ENCODE measurements at regions not wholly inside any gene's neighbourhood (a gene's known extent, or its start where the extent isn't known, plus 50 kb on each side); places are given as distances from the start of the nearest gene placed in this dataset.
"Not testable (repeated sequence)": the region's sequence is repeated elsewhere in the genome, so short reads cannot be mapped to it uniquely, and the experiment has no call there.

- DNase-seq (ENCODE audit: low spot score) = no peak
Observed at GRCh38 chr22:49400136-49400940, 427.3 kb downstream of the BRD1 start.

DNA sequence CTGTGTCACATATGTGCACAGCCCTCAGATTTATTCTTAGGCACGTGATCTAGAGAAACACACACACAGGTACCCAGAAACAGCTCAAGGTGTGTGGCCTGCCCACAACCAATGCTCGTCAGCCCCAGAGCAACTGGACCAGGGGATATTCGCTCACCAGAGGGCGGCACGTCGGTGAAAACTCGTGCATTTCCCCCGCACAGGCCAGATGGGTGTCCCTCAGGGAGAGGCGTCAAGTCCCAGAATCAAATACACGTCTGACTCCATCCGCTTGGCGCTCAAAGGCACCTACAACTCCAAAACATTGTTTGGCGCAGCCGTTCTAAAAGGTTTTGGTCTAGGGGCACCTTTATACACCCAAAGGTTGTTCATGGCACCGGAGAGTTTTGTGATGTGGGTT lies 429.0 kb downstream of the BRD1 start:
- no peak for DNase-seq (ENCODE audit: low spot score)

- DNase-seq (ENCODE audit: low spot score) = no peak
Observed at GRCh38 chr22:49398115-49398514, 429.6 kb downstream of the BRD1 start.

DNA sequence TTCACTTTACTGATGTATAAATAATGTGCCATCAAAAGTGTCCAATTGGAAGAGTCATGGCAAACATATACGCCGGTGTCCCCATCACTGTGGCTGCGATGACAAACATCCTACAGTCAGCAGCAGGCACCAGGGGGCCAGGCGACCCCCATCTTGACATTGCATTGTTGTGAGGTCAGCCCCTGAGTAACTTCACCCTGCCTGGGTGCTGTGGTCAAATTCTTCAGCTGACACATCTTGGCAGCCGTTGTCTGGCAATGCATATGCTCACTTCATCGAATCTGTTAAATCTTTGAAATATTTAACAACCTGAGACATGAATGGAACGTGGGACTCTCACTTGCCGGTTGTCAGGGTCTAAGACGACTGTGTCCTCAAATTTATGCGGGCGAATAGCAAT lies 430.9 kb downstream of the BRD1 start:
- no peak for DNase-seq (ENCODE audit: low spot score)

DNA sequence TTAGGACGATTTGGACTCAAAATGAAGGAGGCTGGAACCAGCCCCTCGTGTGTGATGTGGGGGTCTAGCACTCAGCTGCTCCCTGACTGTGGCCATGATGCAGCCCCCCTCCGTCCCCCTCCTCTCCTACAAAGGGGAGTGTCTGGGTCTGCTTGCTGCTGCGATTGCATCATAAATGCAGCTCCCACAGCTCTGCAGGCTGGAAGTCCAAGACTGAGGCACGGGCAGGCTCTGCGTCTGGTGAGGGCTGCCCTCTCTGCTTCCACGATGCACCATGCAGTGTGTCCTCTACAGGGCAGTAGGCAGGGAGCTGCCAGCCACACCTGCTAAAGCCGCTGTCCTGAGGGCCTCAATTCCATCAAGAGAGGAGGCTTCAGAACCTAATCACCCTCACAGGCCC lies 432.1 kb downstream of the BRD1 start:
- DNase-seq (ENCODE audit: low spot score) = no peak

GRCh38 chr22:49395062-49395461 lies 432.6 kb downstream of the BRD1 start:
- not testable (repeated sequence) for DNase-seq (ENCODE audit: low spot score)

- no peak for DNase-seq (ENCODE audit: low spot score)
Observed at GRCh38 chr22:49394116-49394785, 433.4 kb downstream of the BRD1 start.

DNA sequence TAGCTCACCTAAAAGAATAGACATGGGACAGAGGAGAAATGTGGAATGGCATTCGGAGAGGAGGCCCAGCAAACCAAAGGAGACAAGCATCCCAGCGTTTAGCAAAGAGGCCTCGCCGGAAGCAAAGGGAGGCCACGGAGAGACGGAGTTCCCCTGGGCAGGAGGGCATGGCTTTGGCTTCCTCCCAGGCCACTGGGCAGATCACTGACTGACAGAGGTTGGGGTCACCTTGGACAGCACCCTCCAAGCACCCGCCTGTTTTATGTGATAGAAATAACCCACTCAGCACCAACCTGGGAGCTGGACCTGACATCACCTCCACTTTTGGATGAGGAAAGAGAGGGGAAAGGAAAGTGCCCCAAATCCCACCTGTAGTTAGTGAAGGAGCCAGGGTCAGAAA lies 434.1 kb downstream of the BRD1 start:
- DNase-seq (ENCODE audit: low spot score) = no peak

GRCh38 chr22:49392841-49393510 lies 434.7 kb downstream of the BRD1 start:
- DNase-seq (ENCODE audit: low spot score) = no peak

- no peak for DNase-seq (ENCODE audit: low spot score)
Observed at GRCh38 chr22:49392247-49392646, 435.4 kb downstream of the BRD1 start.

DNA sequence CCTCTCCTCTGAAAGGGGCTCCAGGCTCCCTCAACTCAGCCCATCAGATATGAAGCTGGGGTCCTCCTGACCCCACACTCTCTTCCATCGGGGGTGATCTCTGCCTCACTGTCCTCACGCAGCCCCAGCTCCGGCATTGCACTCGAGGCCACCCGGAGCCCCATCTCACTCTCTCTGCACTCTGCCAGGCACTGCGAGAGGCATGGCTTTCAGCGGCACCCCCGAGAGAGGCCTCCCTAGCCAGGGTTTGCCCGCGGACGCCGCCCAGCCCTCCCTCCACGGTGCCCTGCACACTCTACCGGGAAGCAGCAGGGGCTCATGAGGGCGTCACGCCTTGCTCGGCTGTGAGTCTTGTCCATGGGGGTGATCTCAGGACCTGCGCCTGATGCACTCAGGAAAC lies 436.2 kb downstream of the BRD1 start:
- no peak for DNase-seq (ENCODE audit: low spot score)

GRCh38 chr22:49390954-49391353 lies 436.7 kb downstream of the BRD1 start:
- no peak for DNase-seq (ENCODE audit: low spot score)

- DNase-seq (ENCODE audit: low spot score) = not testable (repeated sequence)
Observed at GRCh38 chr22:49383909-49384308, 443.8 kb downstream of the BRD1 start.

GRCh38 chr22:49382451-49382735 lies 445.3 kb downstream of the BRD1 start:
- no peak for DNase-seq (ENCODE audit: low spot score)

DNA sequence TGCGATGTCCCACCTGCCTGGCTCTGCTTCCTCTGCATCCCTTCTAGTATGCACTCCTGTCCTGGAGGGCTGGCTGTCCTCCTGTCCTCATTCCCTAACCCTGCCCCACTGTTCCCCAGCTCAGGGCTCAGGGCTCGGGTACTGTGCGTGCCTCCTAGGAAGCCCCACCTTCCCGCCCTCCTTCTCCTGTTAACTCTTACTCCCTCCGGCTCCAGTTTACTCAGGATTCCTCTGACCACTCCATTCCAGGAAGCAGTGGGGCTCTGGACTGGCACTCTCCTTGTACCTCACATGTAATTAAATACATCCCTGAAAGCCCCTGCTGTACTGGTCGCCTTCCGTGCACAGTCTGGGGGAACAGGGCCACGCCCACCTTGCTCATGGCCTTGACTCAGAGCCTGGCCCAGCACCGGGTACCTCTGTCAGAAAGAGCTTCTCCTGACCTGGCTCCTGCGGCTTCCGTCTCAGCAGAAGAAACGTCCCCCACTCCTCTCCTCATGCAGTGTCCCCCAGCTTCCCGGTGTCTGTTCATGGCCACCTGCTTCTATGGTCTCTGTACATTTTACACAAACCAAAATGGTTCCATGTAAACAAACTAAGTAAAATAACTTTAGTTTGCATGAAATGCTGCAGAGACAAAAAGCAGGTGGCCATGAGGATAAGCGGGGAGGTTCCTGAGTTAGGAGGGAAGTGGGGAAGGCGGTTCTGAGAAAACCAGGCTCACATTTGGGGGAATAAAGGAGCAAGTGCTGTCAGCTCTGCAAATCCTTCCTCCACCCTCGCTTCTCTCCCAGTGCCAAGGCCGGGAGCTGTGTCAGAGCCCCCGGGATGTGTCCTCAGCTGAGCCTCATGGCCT lies 445.9 kb downstream of the BRD1 start:
- DNase-seq (ENCODE audit: low spot score) = no peak

DNA sequence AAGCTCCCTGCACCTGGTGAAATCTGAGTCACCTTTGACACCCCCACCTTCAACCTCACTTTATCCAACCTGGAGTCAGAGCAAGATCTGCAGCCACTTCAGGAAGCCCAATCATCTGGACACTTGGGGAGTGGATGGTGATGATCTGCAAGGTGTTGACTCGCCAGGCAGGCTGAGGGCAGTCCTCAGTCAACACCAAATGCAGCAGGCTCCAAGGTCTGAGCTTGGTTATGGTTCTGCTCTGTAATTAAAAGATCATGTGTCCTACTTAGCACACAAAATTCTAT lies 446.9 kb downstream of the BRD1 start:
- no peak for DNase-seq (ENCODE audit: low spot score)

DNA sequence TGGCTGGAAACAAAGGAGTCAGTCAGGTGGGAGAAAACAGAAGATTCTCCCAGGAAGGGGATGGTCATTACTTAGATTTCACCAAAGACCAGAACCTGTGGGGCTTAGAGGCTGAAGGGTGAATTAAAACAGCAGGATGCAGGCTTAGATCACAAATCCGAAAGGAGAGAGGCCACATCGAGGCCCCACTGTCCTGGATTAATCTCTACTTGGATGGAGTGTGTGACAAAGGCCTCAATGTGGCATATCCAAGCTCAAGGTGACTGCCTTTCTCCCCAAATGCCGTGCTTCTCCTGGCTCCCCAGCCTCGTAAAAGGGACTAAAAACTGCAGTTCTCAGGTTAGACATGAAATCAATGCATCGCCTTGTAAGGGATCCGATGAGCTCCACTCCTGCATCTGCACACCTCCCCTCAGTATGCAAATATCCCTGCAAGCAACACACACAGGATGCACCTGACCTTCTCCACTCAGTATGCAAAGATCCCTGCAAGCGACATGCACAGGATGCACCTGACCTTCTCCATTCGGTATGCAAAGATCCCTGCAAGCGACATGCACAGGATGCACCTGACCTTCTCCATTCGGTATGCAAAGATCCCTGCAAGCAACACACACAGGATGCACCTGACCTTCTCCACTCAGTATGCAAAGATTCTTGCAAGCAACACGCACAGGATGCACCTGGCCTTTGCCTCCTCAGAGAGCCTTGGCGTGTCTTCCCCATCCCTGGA lies 447.4 kb downstream of the BRD1 start:
- no peak for DNase-seq (ENCODE audit: low spot score)

GRCh38 chr22:49377306-49377705 lies 450.4 kb downstream of the BRD1 start:
- DNase-seq (ENCODE audit: low spot score) = no peak

DNA sequence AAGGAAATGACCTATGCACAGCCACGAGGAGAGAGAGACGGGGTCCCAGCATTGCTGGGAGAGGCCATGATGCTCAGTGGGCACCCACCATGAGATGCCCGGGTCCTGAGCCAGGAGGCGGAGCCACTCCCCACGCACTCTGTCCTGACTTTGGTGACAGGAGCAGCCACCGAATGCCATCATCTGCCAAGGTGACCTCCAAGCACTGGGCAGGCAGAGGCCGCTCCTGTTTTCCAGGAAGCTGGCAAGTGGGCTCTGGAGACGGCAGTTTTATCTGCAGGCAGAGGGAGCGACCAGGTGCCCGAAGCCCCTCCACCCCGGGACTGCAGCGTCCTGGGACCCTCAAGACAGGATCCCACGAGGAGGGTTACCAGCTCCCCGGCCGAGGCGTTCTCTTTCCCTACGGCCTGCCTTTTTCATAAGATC lies 453.9 kb downstream of the BRD1 start:
- DNase-seq (ENCODE audit: low spot score) = no peak

DNA sequence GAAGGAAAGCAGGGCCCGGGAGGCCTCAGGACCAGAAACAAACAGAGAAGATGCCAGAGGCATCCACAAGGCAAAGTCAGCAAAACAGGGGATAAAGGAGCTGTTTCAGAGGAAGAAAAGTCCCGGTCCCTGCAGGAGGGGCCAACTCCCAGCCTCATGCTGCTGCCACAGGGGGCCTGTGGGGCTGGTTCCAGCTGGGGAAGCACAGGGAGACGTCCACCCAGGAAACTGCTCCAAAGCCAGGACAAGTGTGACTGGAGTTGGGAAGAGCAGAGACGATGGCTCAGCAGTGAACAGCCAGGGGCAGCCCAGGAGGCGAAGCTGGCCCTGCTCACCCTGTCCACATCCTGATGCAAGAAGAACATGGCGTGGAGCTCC lies 454.4 kb downstream of the BRD1 start:
- DNase-seq (ENCODE audit: low spot score) = no peak

- DNase-seq (ENCODE audit: low spot score) = peak; percentile 5
Observed at GRCh38 chr22:49372530-49373288, 455.0 kb downstream of the BRD1 start.

All from HT-29 (cell line).